Muscle of leg (tissue), 3 donors: ENCODE measurements at regions not wholly inside any gene's neighbourhood (a gene's known extent, or its start where the extent isn't known, plus 50 kb on each side); places are given as distances from the start of the nearest gene placed in this dataset.
A peak's percentile ranks its signal among the peaks of the same experiment; 100 is the strongest.
"Not testable (repeated sequence)": the region's sequence is repeated elsewhere in the genome, so short reads cannot be mapped to it uniquely, and the experiment has no call there.

Source experiments
- DNase-seq: peaks from one replicate; pipeline ENCODE4 v3.0.0; 2013
- H3K27ac ChIP-seq: one replicate; pipeline ENCODE4 v1.5.1; 2013; ENCODE audit warnings: mild to moderate bottlenecking, low read length, control low read depth
- H3K27me3 ChIP-seq: one replicate; pipeline ENCODE4 v1.6.1; 2013; ENCODE audit warnings: low read length; ENCODE audit not compliant: control insufficient read depth, insufficient read depth
- H3K36me3 ChIP-seq: one replicate; pipeline ENCODE4 v1.6.1; 2013; ENCODE audit warnings: low read length; ENCODE audit not compliant: control insufficient read depth, insufficient read depth
- H3K4me1 ChIP-seq: one replicate; pipeline ENCODE4 v1.6.1; 2013; ENCODE audit warnings: low read length; ENCODE audit not compliant: control insufficient read depth, insufficient read depth
- H3K4me3 ChIP-seq: one replicate; pipeline ENCODE4 v1.5.1; 2013; ENCODE audit warnings: low read length, control low read depth
- H3K9me3 ChIP-seq: replicated peaks from 2 replicates; pipeline ENCODE4 v1.6.1; 2013; ENCODE audit warnings: low read depth, low read length; ENCODE audit not compliant: control insufficient read depth
- WGBS: methylation state at CpG from one replicate; pipeline ENCODE4 v1.1.5; 2013; ENCODE audit warnings: missing lambda C conversion rate; ENCODE audit not compliant: insufficient coverage; 5-methylcytosine and 5-hydroxymethylcytosine counted together

DNA sequence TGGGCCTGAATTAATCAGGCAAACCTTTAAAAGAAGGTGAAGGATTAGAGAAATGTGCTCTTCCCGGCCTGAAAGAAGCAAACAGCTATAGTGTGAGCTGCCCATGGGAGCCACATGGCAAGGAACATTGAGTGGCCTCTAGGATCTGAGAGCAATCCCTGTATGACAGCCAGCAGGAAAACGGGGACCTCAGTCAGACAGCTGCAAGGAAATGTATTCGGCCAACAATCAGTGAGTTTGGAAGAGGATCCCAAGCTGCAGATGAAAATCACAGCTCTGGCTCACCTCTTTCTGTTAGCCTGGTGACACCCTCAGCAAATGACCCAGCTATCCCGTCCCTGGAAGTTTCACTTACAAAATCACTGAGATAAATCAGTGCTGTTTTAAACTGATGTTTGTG, 309.2 kb downstream of the SH3GL2 start:
- Histone ChIP-seq H3K27me3 (no peaks in the 10 kb centered on the region), H3K4me3 (no peak overlapping the region), H3K36me3 (no peaks in the 10 kb centered on the region), H3K4me1 (no peaks in the 10 kb centered on the region), H3K27ac (peak overlapping the region; percentile 26), H3K9me3 (no peaks in the 10 kb centered on the region)
- 27% methylated on average over 3 of the region's 4 CpGs for WGBS
- DNase-seq, result peak; percentile 86

DNA sequence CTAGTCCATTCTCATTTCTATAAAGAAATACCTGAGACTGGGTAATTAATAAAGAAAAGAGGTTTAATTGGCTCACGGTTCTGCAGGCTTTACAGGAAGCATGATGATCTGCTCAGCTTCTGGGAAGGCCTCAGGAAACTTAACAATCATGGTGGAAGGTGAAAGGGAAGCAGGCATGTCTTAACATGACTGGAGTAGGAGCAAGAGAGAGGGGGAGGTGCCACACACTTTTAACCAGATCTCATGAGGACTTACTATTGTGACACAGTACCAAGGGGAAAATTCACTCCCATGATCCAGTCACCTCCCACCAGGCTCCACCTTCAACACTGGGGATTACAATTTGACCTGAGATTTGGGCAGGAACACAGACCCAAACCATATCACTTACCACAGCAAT, 310.1 kb downstream of the SH3GL2 start:
- not testable (repeated sequence) for H3K4me1 ChIP-seq, H3K4me3 ChIP-seq, H3K27ac ChIP-seq, H3K9me3 ChIP-seq, H3K36me3 ChIP-seq, DNase-seq, H3K27me3 ChIP-seq
- WGBS, result 88% methylated on average over 1 of the region's 1 CpG

DNA sequence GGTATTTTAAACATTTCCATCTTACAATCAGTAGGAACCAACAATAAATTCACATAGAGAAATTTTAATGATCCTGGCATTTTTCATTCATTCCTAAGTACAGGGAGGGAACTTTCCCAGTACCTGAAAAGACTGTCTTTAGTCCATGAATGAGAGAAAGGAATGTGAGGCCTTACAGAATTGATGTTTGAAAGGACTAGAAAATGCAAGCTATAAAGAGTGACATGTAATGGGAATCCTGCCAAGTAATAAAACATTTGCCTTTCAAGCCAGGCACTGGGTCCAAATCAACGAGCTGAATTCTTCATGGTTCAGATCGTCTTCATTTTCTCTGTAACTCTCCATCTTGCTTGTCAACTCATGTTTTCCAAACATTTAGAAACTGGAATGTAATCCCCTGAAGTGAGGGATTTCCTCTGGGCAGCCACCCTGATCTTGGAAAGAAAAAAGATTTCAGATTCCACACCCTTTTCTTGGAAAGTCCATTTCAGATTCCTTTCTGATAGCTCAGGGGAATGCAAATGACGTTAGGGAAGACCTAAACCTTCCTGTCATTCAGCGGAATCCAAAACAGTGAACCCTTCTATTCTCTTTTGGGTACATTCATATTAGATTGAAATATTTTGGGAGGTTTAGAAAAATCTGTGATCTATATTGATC, 315.8 kb downstream of the SH3GL2 start:
- Histone ChIP-seq H3K27ac (no peak overlapping the region), H3K27me3 (no peaks in the 10 kb centered on the region), H3K9me3 (no peaks in the 10 kb centered on the region), H3K4me1 (no peaks in the 10 kb centered on the region), H3K36me3 (no peaks in the 10 kb centered on the region), H3K4me3 (no peak overlapping the region)
- WGBS, result 18% methylated on average over 2 of the region's 4 CpGs
- no peak for DNase-seq

DNA sequence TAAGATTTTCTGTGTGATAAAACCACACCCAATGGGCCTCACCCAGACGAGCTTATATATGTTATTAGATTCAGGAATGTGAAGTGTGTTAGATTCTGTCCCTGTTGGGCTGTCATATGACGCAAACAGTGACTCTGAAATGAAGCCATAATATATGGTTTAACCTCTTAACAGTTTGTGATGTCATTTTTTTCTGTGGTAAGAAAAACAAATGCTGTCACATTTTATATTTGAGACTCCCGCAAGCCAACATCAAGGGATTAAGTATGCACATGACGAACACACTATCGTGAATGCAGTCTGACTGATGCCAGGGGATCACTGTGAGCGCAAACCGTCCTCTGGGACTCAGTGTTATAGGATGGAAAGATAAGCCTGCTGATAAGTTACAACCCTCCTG, 321.7 kb downstream of the SH3GL2 start:
- DNase-seq, result peak; percentile 15
- 80% methylated on average over 2 of the region's 7 CpGs for WGBS
- Histone ChIP-seq H3K36me3 (no peaks in the 10 kb centered on the region), H3K27me3 (peaks cover 18% of the 10 kb centered on the region), H3K9me3 (no peaks in the 10 kb centered on the region), H3K4me3 (no peak overlapping the region), H3K4me1 (peaks cover 6% of the 10 kb centered on the region), H3K27ac (no peak overlapping the region)

DNA sequence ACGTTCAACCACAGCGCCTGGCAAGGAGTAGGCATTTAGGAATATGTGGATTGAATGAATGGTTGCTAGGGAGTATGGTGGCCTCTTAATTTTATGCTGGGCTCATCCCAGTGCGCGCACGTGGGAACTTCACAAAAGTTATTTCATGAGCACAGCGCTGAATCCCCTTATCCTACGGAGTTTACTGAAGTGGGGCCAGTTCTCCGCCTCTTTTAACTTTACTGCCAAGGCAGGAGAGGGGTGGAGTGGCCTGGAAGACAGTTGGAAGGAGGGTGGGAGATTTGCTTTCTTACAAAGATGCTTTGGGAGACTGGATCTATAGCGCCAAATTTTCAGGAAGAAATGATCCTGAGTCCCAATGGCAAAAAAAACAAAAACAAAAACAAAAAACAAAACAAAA, 326.5 kb downstream of the SH3GL2 start:
- 20% methylated on average over 2 of the region's 9 CpGs for WGBS

DNA sequence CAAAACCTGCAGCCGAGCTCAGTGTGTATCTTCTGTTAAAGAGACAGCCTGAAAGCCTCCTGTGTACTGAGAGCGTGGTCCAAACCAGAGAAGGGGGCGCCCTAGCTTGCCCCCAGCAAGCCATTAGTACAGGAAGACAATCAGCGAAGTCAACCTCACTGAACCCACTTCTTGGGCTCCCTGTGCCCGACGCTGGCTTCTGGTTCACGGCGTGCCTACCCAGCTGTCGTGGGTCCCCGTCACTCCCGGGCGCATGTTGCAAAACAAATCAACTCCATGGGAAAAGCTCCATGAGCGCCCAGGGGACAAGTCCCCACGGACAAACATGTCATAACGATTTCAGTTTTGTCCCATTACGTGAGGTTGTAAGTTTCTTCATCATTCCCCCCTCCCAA, 326.9 kb downstream of the SH3GL2 start:
- Histone ChIP-seq H3K4me1 (peaks cover 14% of the 10 kb centered on the region), H3K9me3 (no peaks in the 10 kb centered on the region), H3K27ac (peak overlapping the region; percentile 88), H3K4me3 (peak overlapping the region; percentile 58), H3K36me3 (no peaks in the 10 kb centered on the region), H3K27me3 (peaks cover 47% of the 10 kb centered on the region)
- 0% methylated on average over 15 of the region's 16 CpGs for WGBS
- no peak for DNase-seq

More for the DNA sequence above, 326.5 kb downstream of the SH3GL2 start:
- Histone ChIP-seq H3K4me1 (peaks cover 14% of the 10 kb centered on the region), H3K27ac (peak overlapping the region; percentile 88), H3K36me3 (no peaks in the 10 kb centered on the region), H3K27me3 (peaks cover 47% of the 10 kb centered on the region), H3K4me3 (peak overlapping the region; percentile 58), H3K9me3 (no peaks in the 10 kb centered on the region)
- peak; percentile 88 for DNase-seq

DNA sequence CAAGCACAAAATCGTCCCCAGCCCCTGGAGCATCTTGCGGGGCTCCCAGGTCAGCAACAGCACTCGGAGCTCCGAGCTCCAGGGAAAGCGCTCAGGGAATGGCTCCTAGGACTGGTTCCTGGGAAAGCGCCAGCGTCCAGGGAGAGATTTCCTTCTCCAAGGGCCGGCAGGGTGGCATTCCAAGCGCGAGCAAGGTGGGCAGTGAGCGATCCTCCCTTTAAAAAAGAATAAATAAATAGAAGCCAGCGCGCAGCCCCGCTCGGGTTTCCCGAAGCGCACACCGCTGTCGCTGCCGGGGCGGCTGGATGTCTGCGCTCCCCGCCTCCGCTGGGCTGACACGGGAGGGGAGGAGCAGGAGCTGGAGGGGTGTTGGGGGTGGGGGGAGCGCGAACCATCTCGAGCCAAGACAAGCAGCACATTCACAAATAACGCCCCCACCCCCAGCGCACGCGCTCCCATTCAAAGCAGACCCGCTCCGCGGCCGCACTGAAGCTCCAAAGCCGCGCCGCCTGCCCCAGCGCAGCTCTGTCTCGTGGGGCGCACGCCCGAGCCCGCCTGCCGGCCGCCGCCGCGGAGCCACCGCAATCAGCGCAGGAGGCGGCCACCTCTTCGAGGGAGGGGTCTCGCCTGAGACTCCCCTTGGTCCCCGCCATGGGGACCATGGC, 327.4 kb downstream of the SH3GL2 start:
- Histone ChIP-seq H3K9me3 (no peaks in the 10 kb centered on the region), H3K27me3 (peaks cover 47% of the 10 kb centered on the region), H3K4me3 (peak overlapping the region; percentile 58), H3K27ac (peak overlapping the region; percentile 88), H3K36me3 (no peaks in the 10 kb centered on the region), H3K4me1 (peaks cover 14% of the 10 kb centered on the region)
- peak; percentile 80 for DNase-seq
- under 1% methylated on average over 39 of the region's 56 CpGs for WGBS

DNA sequence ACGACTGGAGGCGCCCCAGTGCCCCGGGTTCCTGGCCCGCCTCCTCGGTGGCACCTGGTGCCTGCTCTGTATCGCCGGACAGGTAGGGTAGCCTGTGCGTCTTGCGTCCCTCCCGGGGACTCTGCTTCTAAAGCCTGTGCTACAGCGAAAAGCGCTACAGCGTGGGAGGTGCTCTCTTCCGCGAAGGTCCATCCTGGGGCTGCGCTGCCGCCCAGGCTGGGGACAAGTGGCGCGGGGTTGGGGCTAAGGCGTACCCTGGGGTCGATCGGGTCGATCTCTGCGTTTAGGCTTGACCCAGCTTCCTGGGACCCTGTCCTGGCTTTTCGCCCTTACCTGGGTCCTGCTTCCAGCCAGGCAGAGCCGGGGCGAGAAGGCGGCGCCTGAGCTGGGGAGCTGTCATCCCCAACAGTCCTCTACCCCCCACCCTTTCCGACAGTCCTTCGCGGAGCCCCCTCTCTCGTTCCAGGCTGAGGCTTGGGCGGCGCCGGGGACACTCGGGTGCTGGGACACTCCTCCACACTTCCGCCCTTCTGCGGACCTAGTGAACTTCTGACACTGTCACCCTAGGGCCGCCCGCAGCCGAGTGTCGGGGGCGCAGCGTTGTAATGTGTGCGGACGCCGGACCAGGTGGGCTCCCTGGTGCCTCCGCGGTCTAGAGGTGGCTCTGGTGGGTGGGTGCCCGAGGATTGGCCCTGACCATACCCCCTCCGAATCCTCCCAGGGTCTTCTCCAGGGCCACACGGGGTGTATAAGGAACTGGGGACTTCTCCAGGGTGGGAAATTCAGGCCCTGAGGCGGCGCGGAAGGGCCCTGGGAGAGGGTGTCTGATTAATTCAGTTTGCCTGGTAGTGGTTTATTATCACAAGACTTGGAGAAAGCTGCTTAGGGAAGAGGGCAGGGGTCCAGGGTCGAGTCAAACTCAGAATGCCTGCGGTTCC, 328.2 kb downstream of the SH3GL2 start:
- Histone ChIP-seq H3K9me3 (no peaks in the 10 kb centered on the region), H3K27ac (peak overlapping the region; percentile 88), H3K4me3 (peak overlapping the region; percentile 58), H3K36me3 (no peaks in the 10 kb centered on the region), H3K27me3 (peaks cover 47% of the 10 kb centered on the region), H3K4me1 (peaks cover 14% of the 10 kb centered on the region)
- 2% methylated on average over 43 of the region's 58 CpGs for WGBS
- DNase-seq, result peak; percentile 49

DNA sequence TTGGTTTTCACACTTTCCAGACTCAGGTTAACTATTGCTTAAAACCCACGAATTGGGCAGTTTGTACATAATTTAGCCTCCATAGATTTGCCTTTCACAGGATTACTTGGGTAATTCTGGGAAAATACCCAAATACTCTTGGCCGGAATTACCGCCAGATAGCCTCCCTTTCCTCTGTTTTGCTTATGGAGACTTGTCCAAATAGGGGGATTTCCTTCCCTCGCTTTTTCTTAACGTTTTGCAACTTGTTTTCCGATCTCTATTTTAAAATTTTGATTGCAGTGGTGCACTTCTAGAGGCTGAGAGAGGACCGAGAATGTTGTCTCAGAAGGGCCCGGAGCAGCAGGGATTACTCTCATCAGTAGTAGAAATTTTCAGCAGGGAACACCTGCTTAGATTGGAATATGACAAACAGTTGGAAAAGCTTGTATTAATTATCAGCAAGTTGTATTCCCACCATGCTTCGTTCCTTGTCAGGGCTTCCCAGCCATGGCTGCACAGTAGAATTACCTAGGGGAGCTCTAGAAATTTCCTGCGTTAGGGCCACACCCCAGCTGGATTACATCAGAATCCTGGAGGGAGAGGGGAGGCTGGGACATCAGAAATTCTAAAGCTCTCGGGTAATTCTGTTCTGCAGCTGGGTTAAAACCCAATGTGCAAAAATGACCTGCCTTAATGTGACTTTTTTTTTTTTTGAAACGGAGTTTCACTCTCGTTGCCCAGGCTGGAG, 329.1 kb downstream of the SH3GL2 start:
- Histone ChIP-seq H3K27me3 (peaks cover 47% of the 10 kb centered on the region), H3K4me1 (peaks cover 14% of the 10 kb centered on the region), H3K27ac (peak overlapping the region; percentile 88), H3K36me3 (no peaks in the 10 kb centered on the region), H3K4me3 (peak overlapping the region; percentile 58), H3K9me3 (no peaks in the 10 kb centered on the region)
- DNase-seq, result peak; percentile 86
- WGBS, result 32% methylated on average over 5 of the region's 13 CpGs
